ENCODE measurements at regions not wholly inside any gene's neighbourhood (a gene's known extent, or its start where the extent isn't known, plus 50 kb on each side); places are given as distances from the start of the nearest gene placed in this dataset.

DNA sequence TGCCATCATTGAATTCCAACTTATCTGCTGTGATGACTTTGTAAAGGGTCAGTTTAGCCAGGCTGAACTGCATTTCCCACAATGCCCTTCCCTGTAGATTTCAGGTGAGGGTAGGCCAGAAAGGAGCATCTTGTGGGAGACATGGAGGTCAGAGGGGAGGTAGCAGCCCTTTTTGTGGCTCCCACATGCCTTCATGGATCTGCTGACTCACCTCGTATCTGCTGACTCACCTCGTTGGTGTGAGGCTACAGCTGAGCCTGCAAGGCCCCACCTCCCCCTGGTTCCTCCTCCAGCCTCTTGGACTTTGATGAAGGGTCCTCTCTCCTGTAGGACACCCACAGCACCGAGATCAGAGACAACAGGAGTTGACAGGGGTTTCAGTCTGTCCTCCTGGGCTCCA, 102.5 kb downstream of the SALL1 start:
- Histone ChIP-seq H3K27me3 (peaks cover 0 to 9% (median 0%) of the 10 kb centered on the region in 9 donors), H3K4me1 (no peaks in the 10 kb centered on the region), H3K4me3 (no peak overlapping the region), H3K9me3 (no peaks in the 10 kb centered on the region), H3K27ac (no peak overlapping the region), H3K36me3 (no peaks in the 10 kb centered on the region)
- 50 to 75% (median 62%) methylated on average over 2 to 3 of the region's 3 CpGs for WGBS, 4 donors
- ATAC-seq (no peak), DNase-seq (no peak)
- TF ChIP-seq POLR2A (IDR thresholded peaks at IDR 0.05): no peak
- TF ChIP-seq, protein P1, sequence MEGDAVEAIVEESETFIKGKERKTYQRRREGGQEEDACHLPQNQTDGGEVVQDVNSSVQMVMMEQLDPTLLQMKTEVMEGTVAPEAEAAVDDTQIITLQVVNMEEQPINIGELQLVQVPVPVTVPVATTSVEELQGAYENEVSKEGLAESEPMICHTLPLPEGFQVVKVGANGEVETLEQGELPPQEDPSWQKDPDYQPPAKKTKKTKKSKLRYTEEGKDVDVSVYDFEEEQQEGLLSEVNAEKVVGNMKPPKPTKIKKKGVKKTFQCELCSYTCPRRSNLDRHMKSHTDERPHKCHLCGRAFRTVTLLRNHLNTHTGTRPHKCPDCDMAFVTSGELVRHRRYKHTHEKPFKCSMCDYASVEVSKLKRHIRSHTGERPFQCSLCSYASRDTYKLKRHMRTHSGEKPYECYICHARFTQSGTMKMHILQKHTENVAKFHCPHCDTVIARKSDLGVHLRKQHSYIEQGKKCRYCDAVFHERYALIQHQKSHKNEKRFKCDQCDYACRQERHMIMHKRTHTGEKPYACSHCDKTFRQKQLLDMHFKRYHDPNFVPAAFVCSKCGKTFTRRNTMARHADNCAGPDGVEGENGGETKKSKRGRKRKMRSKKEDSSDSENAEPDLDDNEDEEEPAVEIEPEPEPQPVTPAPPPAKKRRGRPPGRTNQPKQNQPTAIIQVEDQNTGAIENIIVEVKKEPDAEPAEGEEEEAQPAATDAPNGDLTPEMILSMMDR (IDR thresholded peaks at IDR 0.05): no peak
- intact Hi-C loops (cut with DNase I): no loop called here

- TF ChIP-seq, protein P1 (IDR thresholded peaks at IDR 0.05): no peak
- TF ChIP-seq POLR2A (IDR thresholded peaks at IDR 0.05): no peak
- H3K9me3 ChIP-seq: no peaks in the 10 kb centered on the region
- intact Hi-C loops (cut with DNase I): no loop called here
- H3K27ac ChIP-seq: no peak overlapping the region
- H3K4me1 ChIP-seq: no peaks in the 10 kb centered on the region
- WGBS, 4 donors: 69 to 77% (median 72%) methylated on average over 5 of the region's 5 CpGs
- H3K4me3 ChIP-seq: no peak overlapping the region
- DNase-seq (no peak), ATAC-seq (no peak)
- peaks cover 0 to 9% (median 0%) of the 10 kb centered on the region in 9 donors for H3K27me3 ChIP-seq
- no peaks in the 10 kb centered on the region for H3K36me3 ChIP-seq
Observed at GRCh38 chr16:51045794-51046193, 105.3 kb downstream of the SALL1 start.

- no peaks in the 10 kb centered on the region for H3K4me1 ChIP-seq
- WGBS, 4 donors: 75 to 82% (median 79%) methylated on average over 3 of the region's 3 CpGs
- TF ChIP-seq, protein P1 (IDR thresholded peaks at IDR 0.05): no peak
- TF ChIP-seq POLR2A (IDR thresholded peaks at IDR 0.05): no peak
- DNase-seq: no peak
- no peaks in the 10 kb centered on the region for H3K9me3 ChIP-seq
- intact Hi-C loops (cut with DNase I): no loop called here
- no peak overlapping the region for H3K4me3 ChIP-seq
- no peak for ATAC-seq
- no peak overlapping the region for H3K27ac ChIP-seq
- peaks cover 0 to 7% (median 0%) of the 10 kb centered on the region in 9 donors for H3K27me3 ChIP-seq
- no peaks in the 10 kb centered on the region for H3K36me3 ChIP-seq
Observed at GRCh38 chr16:51045186-51045585, 105.9 kb downstream of the SALL1 start.

- Histone ChIP-seq H3K9me3 (no peaks in the 10 kb centered on the region), H3K27ac (no peak overlapping the region), H3K36me3 (no peaks in the 10 kb centered on the region), H3K27me3 (peaks cover 0 to 7% (median 0%) of the 10 kb centered on the region in 9 donors), H3K4me1 (no peaks in the 10 kb centered on the region), H3K4me3 (no peak overlapping the region)
- ATAC-seq: no peak
- intact Hi-C loops (cut with DNase I): no loop called here
- DNase-seq: no peak
- 83 to 91% (median 89%) methylated on average over 6 of the region's 6 CpGs for whole genome bisulfite sequencing, 4 donors
- no peak for TF ChIP-seq POLR2A (IDR thresholded peaks at IDR 0.05)
- TF ChIP-seq, protein P1 (IDR thresholded peaks at IDR 0.05): no peak
Observed at GRCh38 chr16:51041546-51041945, 109.5 kb downstream of the SALL1 start.

All from heart left ventricle (tissue), 16 donors.